ENCODE measurements at regions not wholly inside any gene's neighbourhood (a gene's known extent, or its start where the extent isn't known, plus 50 kb on each side); places are given as distances from the start of the nearest gene placed in this dataset.
"Not testable (repeated sequence)": the region's sequence is repeated elsewhere in the genome, so short reads cannot be mapped to it uniquely, and the experiment has no call there.

DNA sequence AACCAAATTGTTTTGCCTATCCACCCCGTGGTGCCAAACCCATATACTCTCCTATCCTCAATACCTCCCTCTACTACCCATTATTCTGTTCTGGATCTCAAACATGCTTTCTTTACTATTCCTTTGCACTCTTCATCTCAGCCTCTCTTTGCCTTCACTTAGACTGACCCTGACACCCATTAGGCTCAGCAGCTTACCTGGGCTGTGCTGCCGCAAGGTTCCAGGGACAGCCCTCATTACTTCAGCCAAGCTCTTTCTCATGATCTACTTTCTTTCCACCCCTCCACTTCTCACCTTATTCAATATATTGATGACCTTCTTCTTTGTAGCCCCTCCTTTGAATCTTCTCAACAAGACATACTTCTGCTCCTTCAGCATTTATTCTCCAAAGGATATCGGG lies 517.9 kb downstream of the IRS2 start:
- DNase-seq = not testable (repeated sequence)

DNA sequence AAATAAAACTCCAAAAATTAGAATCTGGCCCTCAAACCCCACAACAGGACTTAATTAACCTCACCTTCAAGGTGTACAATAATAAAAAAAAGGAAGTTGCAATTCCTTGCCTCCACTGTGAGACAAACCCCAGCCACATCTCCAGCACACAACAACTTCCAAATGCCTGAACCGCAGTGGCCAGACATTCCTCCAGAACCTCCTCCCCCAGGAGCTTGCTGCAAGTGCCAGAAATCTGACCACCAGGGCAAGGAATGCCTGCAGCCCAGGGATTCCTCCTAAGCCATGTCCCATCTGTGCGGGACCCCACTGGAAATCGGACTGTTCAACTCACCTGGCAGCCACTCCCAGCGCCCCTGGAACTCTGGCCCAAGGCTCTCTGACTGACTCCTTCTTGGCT lies 519.0 kb downstream of the IRS2 start:
- DNase-seq = not testable (repeated sequence)

DNA sequence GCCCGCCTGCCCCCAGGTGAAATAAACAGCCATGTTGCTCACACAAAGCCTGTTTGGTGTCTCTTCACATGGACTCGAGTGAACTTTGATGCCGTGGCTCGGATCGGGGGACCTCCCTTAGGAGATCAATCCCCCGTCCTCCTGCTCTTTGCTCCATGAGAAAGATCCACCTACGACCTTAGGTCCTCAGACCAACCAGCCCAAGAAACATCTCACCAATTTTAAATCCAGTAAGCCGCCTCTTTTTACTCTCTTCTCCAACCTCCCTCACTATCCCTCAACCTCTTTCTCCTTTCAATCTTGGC lies 521.0 kb downstream of the IRS2 start:
- DNase-seq = not testable (repeated sequence)

DNA sequence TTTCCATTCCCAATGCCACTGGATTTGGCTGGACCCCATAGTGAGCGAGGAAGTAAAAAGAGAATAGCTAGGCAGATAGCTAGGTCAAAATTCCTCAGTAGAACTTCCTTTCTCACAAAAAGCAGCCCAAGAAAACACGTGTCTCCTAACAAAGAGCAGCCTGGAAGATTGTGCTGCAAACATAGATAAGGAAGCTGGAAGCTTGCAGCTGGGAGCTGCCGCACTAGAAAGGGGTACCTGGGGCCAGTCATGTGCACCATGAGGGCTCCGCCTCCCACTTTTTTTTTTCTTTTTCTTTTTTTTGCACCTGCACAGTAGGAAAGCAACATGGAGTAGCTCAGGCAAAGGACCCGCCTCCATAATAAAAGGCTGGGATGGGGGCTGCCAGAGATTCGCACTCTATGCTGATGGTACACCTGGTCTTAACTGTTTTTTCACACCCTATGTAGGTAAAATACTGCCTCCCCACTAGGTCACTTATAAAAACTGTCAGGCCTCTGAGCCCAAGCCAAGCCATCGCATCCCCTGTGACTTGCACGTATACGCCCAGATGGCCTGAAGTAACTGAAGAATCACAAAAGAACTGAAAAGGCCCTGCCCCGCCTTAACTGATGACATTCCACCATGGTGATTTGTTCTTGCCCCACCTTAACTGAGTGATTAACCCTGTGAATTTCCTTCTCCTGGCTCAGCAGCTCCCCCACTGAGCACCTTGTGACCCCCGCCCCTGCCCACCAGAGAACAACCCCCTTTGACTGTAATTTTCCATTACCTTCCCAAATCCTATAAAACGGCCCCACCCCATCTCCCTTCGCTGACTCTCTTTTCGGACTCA lies 521.6 kb downstream of the IRS2 start:
- not testable (repeated sequence) for DNase-seq

DNA sequence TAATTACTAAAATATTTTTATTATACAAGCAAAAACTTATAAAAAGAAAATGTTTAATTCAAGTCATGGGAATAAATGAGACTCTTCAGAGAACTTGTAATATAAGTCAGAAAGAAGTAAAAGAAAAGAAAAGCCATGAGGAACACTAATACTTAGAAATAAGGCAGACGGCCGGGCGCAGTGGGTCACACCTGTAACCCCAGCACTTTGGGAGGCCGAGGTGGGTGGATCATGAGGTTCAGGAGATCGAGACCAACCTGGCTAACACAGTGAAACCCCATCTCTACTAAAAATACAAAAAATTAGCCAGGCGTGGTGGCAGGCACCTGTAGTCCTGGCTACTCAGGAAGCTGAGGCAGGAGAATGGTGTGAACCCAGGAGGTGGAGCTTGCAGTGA lies 528.6 kb downstream of the IRS2 start:
- not testable (repeated sequence) for DNase-seq

Measured in DMS153 (cell line).